Kidney (tissue), 13 donors: ENCODE measurements at regions not wholly inside any gene's neighbourhood (a gene's known extent, or its start where the extent isn't known, plus 50 kb on each side); places are given as distances from the start of the nearest gene placed in this dataset.

Experiments used
- DNase-seq, 5 donors: peaks; one replicate each; pipeline ENCODE4 v3.0.0-alpha.2; 2013 to 2020
- FAIRE-seq: peaks from 2 replicates; lab custom pipeline; 2012; peaks lifted over from hg19 to GRCh38; lab: Jason Lieb, UNC
- H3K27ac ChIP-seq, 2 donors: one replicate each; pipeline ENCODE4 v1.7.0; 2013; ENCODE audit warnings: low read depth in 2 of 2, low read length in 2 of 2, inconsistent platforms in 1 of 2
- H3K27me3 ChIP-seq: one replicate; pipeline ENCODE4 v1.7.1; 2013; ENCODE audit warnings: low read length, inconsistent platforms; ENCODE audit not compliant: control insufficient read depth, insufficient read depth
- H3K36me3 ChIP-seq, 3 donors: one replicate each; pipeline versions ENCODE4 v1.7.0 to v1.7.1; 2013; ENCODE audit warnings: low read length in 3 of 3, control low read depth in 1 of 3, inconsistent platforms in 1 of 3; ENCODE audit not compliant: insufficient read depth in 3 of 3, control insufficient read depth in 2 of 3
- H3K4me1 ChIP-seq, 3 donors: one replicate each; pipeline versions ENCODE4 v1.7.0 to v1.7.1; 2013; ENCODE audit warnings: low read length in 3 of 3, inconsistent platforms in 1 of 3, low read depth in 1 of 3; ENCODE audit not compliant: control insufficient read depth in 2 of 3, insufficient read depth in 2 of 3
- H3K4me3 ChIP-seq, 3 donors: one replicate each; pipeline versions ENCODE4 v1.7.0 to v1.8.1; 2013; ENCODE audit warnings: low read length in 3 of 3, control low read depth in 1 of 3, inconsistent platforms in 1 of 3
- H3K9ac ChIP-seq, 3 donors: one replicate each; pipeline versions ENCODE4 v1.7.0 to v1.7.1; 2013; ENCODE audit warnings: low read length in 3 of 3, control low read depth in 1 of 3, inconsistent platforms in 1 of 3
- H3K9me3 ChIP-seq, 3 donors: one replicate each; pipeline versions ENCODE4 v1.7.0 to v1.7.1; 2013; ENCODE audit warnings: low read length in 3 of 3, control low read depth in 1 of 3, inconsistent platforms in 1 of 3; ENCODE audit not compliant: control insufficient read depth in 2 of 3, insufficient read depth in 1 of 3
- CTCF ChIP-seq: IDR thresholded peaks from 3 replicates; pipeline ENCODE4 v1.5.1; 2012; ENCODE audit warnings: mild to moderate bottlenecking, moderate library complexity, borderline replicate concordance; ENCODE audit not compliant: insufficient read depth; ENCODE audit errors: extremely low read depth
- intact Hi-C: fragments of 100-400 bp; cut with DNase I; formaldehyde crosslinking; loops from one replicate; pipeline ENCODE4 v1.11.1; 2022
- donor health status: control.
- donor health status: control.
- donor health status: control.
- donor health status: control.
- donor health status: control.
- donor health status: DM: yes; HTN: yes; CAD: no.
- donor health status: Normal renal cell carcinoma (clear cell type).

GRCh38 chr11:30143098-30143705, 87.6 kb upstream of the FSHB start:
- FAIRE-seq (no peak), DNase-seq (peak in 3 of 5 donors; percentile 20 to 62 (median 47))
- Histone ChIP-seq H3K27ac (no peak overlapping the region), H3K27me3 (no peaks in the 10 kb centered on the region), H3K4me1 (no peaks in the 10 kb centered on the region), H3K9me3 (no peaks in the 10 kb centered on the region), H3K9ac (no peak overlapping the region), H3K36me3 (no peaks in the 10 kb centered on the region), H3K4me3 (no peak overlapping the region)
- intact Hi-C loops, result no loop called here
- TF ChIP-seq CTCF, result peak; percentile 63

GRCh38 chr11:30147293-30147692, 83.5 kb upstream of the FSHB start:
- Histone ChIP-seq H3K9ac (no peak overlapping the region), H3K4me3 (no peak overlapping the region), H3K36me3 (no peaks in the 10 kb centered on the region), H3K27ac (no peak overlapping the region), H3K27me3 (no peaks in the 10 kb centered on the region), H3K4me1 (no peaks in the 10 kb centered on the region), H3K9me3 (no peaks in the 10 kb centered on the region)
- no peak for TF ChIP-seq CTCF
- FAIRE-seq (no peak), DNase-seq (no peak)
- intact Hi-C loops, result no loop called here

GRCh38 chr11:30149998-30150397, 80.8 kb upstream of the FSHB start:
- no peak for TF ChIP-seq CTCF
- Histone ChIP-seq H3K27ac (no peak overlapping the region), H3K4me3 (no peak overlapping the region), H3K36me3 (no peaks in the 10 kb centered on the region), H3K4me1 (no peaks in the 10 kb centered on the region), H3K9me3 (no peaks in the 10 kb centered on the region), H3K9ac (no peak overlapping the region), H3K27me3 (no peaks in the 10 kb centered on the region)
- no peak for DNase-seq
- intact Hi-C loops, result no loop called here
- no peak for FAIRE-seq

- Histone ChIP-seq H3K4me1 (no peaks in the 10 kb centered on the region), H3K36me3 (no peaks in the 10 kb centered on the region), H3K9ac (no peak overlapping the region), H3K4me3 (no peak overlapping the region), H3K27me3 (no peaks in the 10 kb centered on the region), H3K9me3 (no peaks in the 10 kb centered on the region), H3K27ac (no peak overlapping the region)
- TF ChIP-seq CTCF, result no peak
- no peak for FAIRE-seq
- intact Hi-C loops, result no loop called here
- DNase-seq, result peak in 1 of 5 donors; percentile 36
These were observed 80.4 kb upstream of the FSHB start for GRCh38 chr11:30150425-30150824.
